Upper lobe of left lung (tissue), 6 donors: ENCODE measurements at regions not wholly inside any gene's neighbourhood (a gene's known extent, or its start where the extent isn't known, plus 50 kb on each side); places are given as distances from the start of the nearest gene placed in this dataset.

ENCODE experiments used
- ATAC-seq, 2 donors: fragments of 200-7000 bp; cut with Tn5 transposase; one replicate each; pipeline ENCODE4 v1.9.1; 2022; ENCODE audit warnings: mild to moderate bottlenecking in 2 of 2, moderate library complexity in 2 of 2; ENCODE audit not compliant: low FRiP score in 2 of 2
- DNase-seq, 2 donors: peaks; one replicate each; pipeline ENCODE4 v3.0.0-alpha.2; 2019 to 2020
- H3K27ac ChIP-seq, 4 donors: fragments of 200-600 bp; sonication (generic); one replicate each; pipeline ENCODE4 v1.5.1; 2016 to 2019
- H3K27me3 ChIP-seq, 4 donors: fragments of 200-600 bp; sonication (generic); one replicate each; pipeline ENCODE4 v1.5.1; 2017 to 2019
- H3K36me3 ChIP-seq, 4 donors: fragments of 200-600 bp; sonication (generic); one replicate each; pipeline ENCODE4 v1.5.1; 2016 to 2019
- H3K4me1 ChIP-seq, 4 donors: fragments of 200-600 bp; sonication (generic); one replicate each; pipeline ENCODE4 v1.5.1; 2018 to 2019
- H3K4me3 ChIP-seq, 4 donors: fragments of 200-600 bp; sonication (generic); one replicate each; pipeline ENCODE4 v1.5.1; 2017 to 2019; ENCODE audit warnings: mild to moderate bottlenecking in 2 of 4, moderate library complexity in 1 of 4
- H3K9me3 ChIP-seq, 4 donors: fragments of 200-600 bp; sonication (generic); one replicate each; pipeline ENCODE4 v1.5.1; 2018 to 2019
- CTCF ChIP-seq, 6 experiments: fragments of 450-650 bp in 4 of 6; fragments of 200-600 bp in 2 of 6; sonication (generic) in 2 of 6; IDR thresholded peaks; one replicate each; pipeline ENCODE4 v1.5.1; 2016 to 2019; ENCODE audit warnings: antibody characterized with exemption in 6 of 6
- EP300 ChIP-seq, 4 donors: sonication (generic); formaldehyde crosslinking; IDR thresholded peaks; one replicate each; pipeline ENCODE4 v1.5.1; 2017; ENCODE audit warnings: antibody characterized with exemption in 4 of 4, control low read depth in 2 of 4
- POLR2A ChIP-seq, 4 donors: fragments of 450-650 bp; IDR thresholded peaks; one replicate each; pipeline ENCODE4 v1.5.1; 2016 to 2017; ENCODE audit warnings: antibody characterized with exemption in 4 of 4, mild to moderate bottlenecking in 2 of 4
- POLR2AphosphoS5 ChIP-seq, 2 donors: sonication (generic); formaldehyde crosslinking; IDR thresholded peaks; one replicate each; pipeline ENCODE4 v1.5.1; 2017; ENCODE audit warnings: antibody characterized with exemption in 2 of 2
- WGBS, 2 donors: methylation state at CpG; one replicate each; pipeline ENCODE4 v1.1.5; 2017 to 2018; 5-methylcytosine and 5-hydroxymethylcytosine counted together
- donor health status: DM: no; HTN: no; CAD: no; lungs with moderate emphysema.
- donor health status: DM: no; HTN: yes; CAD: no; lungs with severe emphysema.

- Histone ChIP-seq H3K9me3 (no peaks in the 10 kb centered on the region), H3K4me3 (no peak overlapping the region), H3K4me1 (peaks cover 6 to 24% (median 15%) of the 10 kb centered on the region in 4 donors), H3K36me3 (no peaks in the 10 kb centered on the region), H3K27ac (no peak overlapping the region), H3K27me3 (no peaks in the 10 kb centered on the region)
- WGBS, 2 donors, result 71 to 75% methylated on average over 7 of the region's 7 CpGs
- DNase-seq (no peak), ATAC-seq (no peak)
- no peak for TF ChIP-seq CTCF (IDR thresholded peaks at IDR 0.05)
- TF ChIP-seq POLR2AphosphoS5 (IDR thresholded peaks at IDR 0.05), result no peak
- TF ChIP-seq EP300 (IDR thresholded peaks at IDR 0.05), result no peak
- TF ChIP-seq POLR2A (IDR thresholded peaks at IDR 0.05), result no peak
These were observed 298.3 kb downstream of the ETS1 start for GRCh38 chr11:128289048-128289447.

- H3K4me1 ChIP-seq, result peaks cover 6 to 18% (median 12%) of the 10 kb centered on the region in 4 donors
- no peak overlapping the region for H3K27ac ChIP-seq
- no peaks in the 10 kb centered on the region for H3K36me3 ChIP-seq
- DNase-seq, result no peak
- H3K9me3 ChIP-seq, result no peaks in the 10 kb centered on the region
- TF ChIP-seq POLR2AphosphoS5 (IDR thresholded peaks at IDR 0.05) (no peak), POLR2A (IDR thresholded peaks at IDR 0.05) (no peak), EP300 (IDR thresholded peaks at IDR 0.05) (no peak), CTCF (IDR thresholded peaks at IDR 0.05) (no peak)
- H3K27me3 ChIP-seq, result no peaks in the 10 kb centered on the region
- 94% methylated on average over 4 of the region's 4 CpGs for WGBS, 2 donors
- ATAC-seq, result no peak
- H3K4me3 ChIP-seq, result no peak overlapping the region
These were observed 299.0 kb downstream of the ETS1 start for GRCh38 chr11:128288368-128288767.

GRCh38 chr11:128285321-128285720 is 302.0 kb downstream of the ETS1 start:
- ATAC-seq (no peak), DNase-seq (no peak)
- H3K36me3 ChIP-seq, result no peaks in the 10 kb centered on the region
- H3K9me3 ChIP-seq, result no peaks in the 10 kb centered on the region
- WGBS, 2 donors, result 53 to 60% methylated on average over 2 of the region's 2 CpGs
- TF ChIP-seq EP300 (IDR thresholded peaks at IDR 0.05) (no peak), CTCF (IDR thresholded peaks at IDR 0.05) (no peak), POLR2AphosphoS5 (IDR thresholded peaks at IDR 0.05) (no peak), POLR2A (IDR thresholded peaks at IDR 0.05) (no peak)
- no peaks in the 10 kb centered on the region for H3K27me3 ChIP-seq
- H3K27ac ChIP-seq, result no peak overlapping the region
- peaks cover 2 to 7% (median 3%) of the 10 kb centered on the region in 4 donors for H3K4me1 ChIP-seq
- H3K4me3 ChIP-seq, result no peak overlapping the region

GRCh38 chr11:128284634-128285033 is 302.7 kb downstream of the ETS1 start:
- Histone ChIP-seq H3K27ac (no peak overlapping the region), H3K27me3 (no peaks in the 10 kb centered on the region), H3K9me3 (no peaks in the 10 kb centered on the region), H3K4me3 (no peak overlapping the region), H3K36me3 (no peaks in the 10 kb centered on the region), H3K4me1 (peaks cover 0 to under 1% (median 0%) of the 10 kb centered on the region in 4 donors)
- TF ChIP-seq POLR2A (IDR thresholded peaks at IDR 0.05) (no peak), CTCF (IDR thresholded peaks at IDR 0.05) (no peak), EP300 (IDR thresholded peaks at IDR 0.05) (no peak), POLR2AphosphoS5 (IDR thresholded peaks at IDR 0.05) (no peak)
- 76 to 86% methylated on average over 4 of the region's 4 CpGs for WGBS, 2 donors
- no peak for DNase-seq
- no peak for ATAC-seq

GRCh38 chr11:128283451-128283850 is 303.9 kb downstream of the ETS1 start:
- Histone ChIP-seq H3K36me3 (no peaks in the 10 kb centered on the region), H3K4me3 (no peak overlapping the region), H3K4me1 (no peaks in the 10 kb centered on the region), H3K27me3 (no peaks in the 10 kb centered on the region), H3K27ac (no peak overlapping the region), H3K9me3 (no peaks in the 10 kb centered on the region)
- no peak for DNase-seq
- no peak for ATAC-seq
- TF ChIP-seq POLR2A (IDR thresholded peaks at IDR 0.05) (no peak), EP300 (IDR thresholded peaks at IDR 0.05) (no peak), POLR2AphosphoS5 (IDR thresholded peaks at IDR 0.05) (no peak), CTCF (IDR thresholded peaks at IDR 0.05) (no peak)
- WGBS, 2 donors, result 56 to 64% methylated on average over 1 of the region's 1 CpG
